ENCODE measurements at regions not wholly inside any gene's neighbourhood (a gene's known extent, or its start where the extent isn't known, plus 50 kb on each side); places are given as distances from the start of the nearest gene placed in this dataset.

DNA sequence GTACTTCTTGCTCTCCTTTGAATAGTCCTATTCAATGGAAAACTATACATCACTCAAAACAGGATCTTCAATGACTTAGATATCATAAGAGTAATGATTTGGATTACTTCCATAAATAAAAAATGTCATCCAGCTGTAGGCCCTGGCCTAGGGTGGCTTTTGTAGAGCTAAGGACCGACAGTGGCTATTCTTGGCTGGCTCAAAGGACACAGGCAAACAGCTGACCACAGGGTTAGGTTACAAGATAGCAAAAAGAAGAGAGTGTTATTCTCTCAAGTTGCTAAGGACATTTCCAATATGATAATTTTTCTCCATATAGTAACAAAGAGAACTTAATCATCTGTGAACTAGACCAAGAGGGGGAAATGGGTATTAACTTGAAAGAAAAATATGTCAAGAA is 495.1 kb downstream of the PLPP3 start:
- no peak overlapping the region for H3K9ac ChIP-seq (ENCODE audit: extremely low read depth, insufficient read length, low read length)
- no peaks in the 10 kb centered on the region for H3K27me3 ChIP-seq (ENCODE audit: insufficient read depth, low read length)
- H2BK15ac ChIP-seq (ENCODE audit: low read depth, low read length), result no peak overlapping the region
- no peak overlapping the region for H4K91ac ChIP-seq (ENCODE audit: insufficient read length, low read depth, low read length)
- no peak overlapping the region for H3K18ac ChIP-seq (ENCODE audit: insufficient read length, low read depth, low read length)
- no peak overlapping the region for H2BK12ac ChIP-seq (ENCODE audit: insufficient read length, low read depth, low read length)
- H2AFZ ChIP-seq (ENCODE audit: low read length), result no peak overlapping the region
- no peaks in the 10 kb centered on the region for H3K23me2 ChIP-seq (ENCODE audit: insufficient read length, low read depth, low read length, poor library complexity, severe bottlenecking)
- H4K5ac ChIP-seq (ENCODE audit: insufficient read length, low read depth, low read length), result no peak overlapping the region
- Mint-ChIP-seq H3K9me3 (peaks cover 18 to 19% of the 10 kb centered on the region in 2 experiments), H3K4me1 (no peaks in the 10 kb centered on the region), H3K27me3 (ENCODE audit: low read depth) (no peaks in the 10 kb centered on the region; the same call in 1 of the 2 replicates), H3K4me3 (no peak overlapping the region), H3K36me3 (ENCODE audit: insufficient read depth in 1 of 3, low read depth in 3 of 3) (peaks cover 0 to 14% (median 6%) of the 10 kb centered on the region in 3 experiments; a peak in 4 of 7 replicates), H3K27ac (no peak overlapping the region)
- no peaks in the 10 kb centered on the region for H3K79me2 ChIP-seq (ENCODE audit: insufficient read depth, low read length)
- no peak overlapping the region for H3K56ac ChIP-seq (ENCODE audit: insufficient read length, low read depth, low read length)
- H4K8ac ChIP-seq (replicated peaks; ENCODE audit: insufficient read length, low read depth, low read length), result no peak overlapping the region
- H3K14ac ChIP-seq (ENCODE audit: insufficient read depth, low read length), result no peak overlapping the region
- no peaks in the 10 kb centered on the region for H3K4me1 ChIP-seq (ENCODE audit: insufficient read depth, low read length)
- no peaks in the 10 kb centered on the region for H3K9me3 ChIP-seq (ENCODE audit: control insufficient read depth, low read depth, low read length)
- no peak overlapping the region for H2AK5ac ChIP-seq (ENCODE audit: insufficient read length, low read length)
- H3T11ph ChIP-seq (ENCODE audit: low read length), result no peak overlapping the region
- no peak overlapping the region for H2BK20ac ChIP-seq (ENCODE audit: low read depth, low read length, poor library complexity, severe bottlenecking)
- no peaks in the 10 kb centered on the region for H3K79me1 ChIP-seq (ENCODE audit: insufficient read depth, low read depth, low read length, poor library complexity, severe bottlenecking)
- H3K27ac ChIP-seq (ENCODE audit: insufficient read length, low read depth, low read length), result no peak overlapping the region
- TF ChIP-seq, protein P1, sequence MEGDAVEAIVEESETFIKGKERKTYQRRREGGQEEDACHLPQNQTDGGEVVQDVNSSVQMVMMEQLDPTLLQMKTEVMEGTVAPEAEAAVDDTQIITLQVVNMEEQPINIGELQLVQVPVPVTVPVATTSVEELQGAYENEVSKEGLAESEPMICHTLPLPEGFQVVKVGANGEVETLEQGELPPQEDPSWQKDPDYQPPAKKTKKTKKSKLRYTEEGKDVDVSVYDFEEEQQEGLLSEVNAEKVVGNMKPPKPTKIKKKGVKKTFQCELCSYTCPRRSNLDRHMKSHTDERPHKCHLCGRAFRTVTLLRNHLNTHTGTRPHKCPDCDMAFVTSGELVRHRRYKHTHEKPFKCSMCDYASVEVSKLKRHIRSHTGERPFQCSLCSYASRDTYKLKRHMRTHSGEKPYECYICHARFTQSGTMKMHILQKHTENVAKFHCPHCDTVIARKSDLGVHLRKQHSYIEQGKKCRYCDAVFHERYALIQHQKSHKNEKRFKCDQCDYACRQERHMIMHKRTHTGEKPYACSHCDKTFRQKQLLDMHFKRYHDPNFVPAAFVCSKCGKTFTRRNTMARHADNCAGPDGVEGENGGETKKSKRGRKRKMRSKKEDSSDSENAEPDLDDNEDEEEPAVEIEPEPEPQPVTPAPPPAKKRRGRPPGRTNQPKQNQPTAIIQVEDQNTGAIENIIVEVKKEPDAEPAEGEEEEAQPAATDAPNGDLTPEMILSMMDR (conservative IDR thresholded peaks at IDR 0.05), result no peak
- H2BK120ac ChIP-seq (ENCODE audit: low read depth, low read length, poor library complexity, severe bottlenecking), result no peak overlapping the region
- no CpG with 5 or more reads among the region's 1 CpG for WGBS (ENCODE audit: extremely low coverage, insufficient read length, low lambda C conversion rate)
- H3K23ac ChIP-seq (ENCODE audit: insufficient read length, low read depth, low read length), result no peak overlapping the region
- H3K4me2 ChIP-seq (ENCODE audit: insufficient read depth, insufficient read length, low read length), result no peak overlapping the region
- DNase-seq, result no peak
- no peaks in the 10 kb centered on the region for H4K20me1 ChIP-seq (ENCODE audit: control insufficient read depth, insufficient read depth, insufficient read length)
- no peak overlapping the region for H2BK5ac ChIP-seq (ENCODE audit: insufficient read length, low read length)
- H3K4ac ChIP-seq (ENCODE audit: low read depth, low read length), result no peak overlapping the region

Data from H9 (cell line).